NCI-H226 (cell line): ENCODE measurements at regions not wholly inside any gene's neighbourhood (a gene's known extent, or its start where the extent isn't known, plus 50 kb on each side); places are given as distances from the start of the nearest gene placed in this dataset.

Experiments used
- DNase-seq: peaks from one replicate; pipeline ENCODE4 v3.0.0-alpha.2; 2015

DNA sequence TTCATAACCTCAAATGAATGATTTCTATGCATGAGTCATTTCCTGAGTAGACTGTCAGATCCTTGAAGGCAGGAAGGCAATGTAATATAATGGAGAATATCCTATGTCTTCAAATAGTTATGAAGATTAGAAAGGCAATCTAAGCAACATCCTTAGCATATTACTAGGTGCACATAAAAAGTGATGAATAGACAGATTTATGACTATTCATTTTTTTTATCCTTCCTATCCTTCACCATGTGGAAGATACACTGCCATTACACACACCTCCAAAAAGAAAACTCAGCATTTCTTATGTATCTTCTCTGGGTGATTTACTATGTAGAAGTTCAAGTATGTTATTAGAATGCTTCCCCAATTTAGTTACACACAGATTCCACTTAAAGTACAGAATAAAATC is 126.4 kb upstream of the MAF start:
- no peak for DNase-seq

DNA sequence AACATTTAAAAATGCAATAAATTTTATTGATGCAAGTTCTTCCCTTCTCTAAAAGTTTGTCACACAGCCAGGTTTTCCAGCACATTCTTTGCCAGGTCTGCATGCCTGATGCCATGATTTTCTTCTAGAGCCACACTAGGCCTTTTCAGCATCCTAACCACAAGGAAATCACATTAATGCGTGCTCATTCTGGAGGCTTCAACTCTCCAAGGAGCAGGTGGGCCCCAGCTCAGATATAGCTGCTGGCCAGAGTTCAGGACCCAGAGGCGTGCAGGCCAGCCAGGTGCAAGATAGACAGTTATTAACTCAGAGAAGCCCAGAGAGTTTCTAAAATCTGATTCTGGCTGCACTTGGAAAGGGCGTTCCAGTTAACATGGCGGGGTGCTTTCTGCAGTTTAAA is 124.5 kb upstream of the MAF start:
- DNase-seq, result no peak

DNA sequence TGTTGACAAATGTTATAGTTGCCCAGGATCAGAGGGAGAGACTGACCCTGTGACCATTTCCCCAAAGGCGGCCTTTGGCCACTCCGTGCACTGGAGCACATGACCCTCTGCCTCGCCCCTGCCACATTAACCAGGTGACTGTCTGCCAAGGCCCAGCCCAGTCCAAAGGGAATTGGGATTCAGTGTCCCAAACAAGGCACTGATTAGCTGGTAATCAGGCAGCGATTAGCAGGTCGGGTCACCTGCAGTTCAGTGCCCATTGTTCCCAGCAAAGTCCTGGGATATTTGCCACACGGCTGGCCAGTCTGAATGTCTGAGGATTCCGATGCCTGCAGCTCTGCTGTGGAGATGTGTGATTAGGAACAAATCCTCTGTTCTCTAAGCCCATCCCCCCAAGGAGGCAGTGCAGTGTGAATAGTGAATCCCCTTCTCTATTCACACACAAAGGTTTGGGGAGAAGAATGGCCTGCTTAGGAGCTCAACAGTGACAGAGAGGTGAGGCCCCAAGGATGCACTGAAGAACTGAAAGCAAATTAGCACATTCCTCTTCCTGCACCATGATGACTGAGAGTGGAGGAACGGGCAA is 123.1 kb upstream of the MAF start:
- no peak for DNase-seq

DNA sequence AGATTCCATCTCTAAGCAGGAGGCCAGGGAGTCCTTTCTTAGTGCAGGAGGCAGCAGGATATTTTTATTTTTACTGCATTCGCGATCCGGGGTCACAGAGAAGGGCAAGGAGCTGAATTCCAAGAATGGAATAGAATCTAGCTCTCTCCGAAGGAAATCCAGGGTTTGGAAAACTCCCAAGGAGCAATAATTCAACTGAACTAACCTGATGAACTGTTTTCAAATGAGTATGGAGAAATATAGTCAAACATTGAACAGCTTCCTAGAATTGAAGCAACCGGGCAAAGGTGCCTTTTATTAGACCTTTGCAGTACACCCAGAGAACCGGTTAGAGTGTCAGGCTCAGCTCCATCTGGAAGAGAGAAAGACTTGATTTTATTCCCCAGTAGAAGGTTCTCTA is 120.7 kb upstream of the MAF start:
- no peak for DNase-seq

DNA sequence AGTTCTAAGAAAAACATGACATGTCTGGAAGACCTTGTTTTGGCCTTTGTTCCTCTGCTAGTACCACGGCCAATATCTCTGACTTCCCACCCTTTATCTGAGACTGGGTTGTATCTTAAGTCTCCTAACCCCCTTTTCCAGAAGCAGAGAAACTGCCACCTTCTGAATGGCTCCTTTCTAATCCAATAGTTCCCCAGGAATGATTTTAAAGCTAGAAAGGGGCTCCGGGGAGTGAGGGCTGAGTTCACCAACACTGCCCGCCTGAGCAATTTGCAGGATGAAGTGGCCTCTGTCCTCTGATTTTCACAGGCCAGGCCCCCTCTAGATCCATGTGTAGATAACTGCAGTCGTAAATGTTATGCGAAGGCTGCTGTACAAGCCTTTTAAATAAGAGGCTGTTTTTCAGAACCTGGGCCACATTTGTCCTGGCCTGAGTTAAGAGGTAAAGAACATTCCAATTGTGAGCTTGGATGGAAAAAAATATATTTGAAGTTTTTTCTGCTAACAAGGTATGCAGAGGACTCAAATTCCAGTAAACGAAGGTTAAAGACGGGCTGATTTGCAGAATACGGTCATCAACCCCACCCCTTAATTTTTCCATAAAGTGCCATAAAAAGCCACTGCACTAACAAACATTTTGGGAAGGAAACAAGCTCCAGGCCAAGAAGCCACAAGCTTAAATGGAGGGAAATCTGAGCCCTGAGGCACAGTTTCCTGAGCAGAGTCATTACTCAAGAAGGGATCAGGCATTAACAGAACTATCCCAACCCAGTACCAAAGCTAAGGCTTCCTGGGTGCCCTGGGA is 117.0 kb upstream of the MAF start:
- no peak for DNase-seq

DNA sequence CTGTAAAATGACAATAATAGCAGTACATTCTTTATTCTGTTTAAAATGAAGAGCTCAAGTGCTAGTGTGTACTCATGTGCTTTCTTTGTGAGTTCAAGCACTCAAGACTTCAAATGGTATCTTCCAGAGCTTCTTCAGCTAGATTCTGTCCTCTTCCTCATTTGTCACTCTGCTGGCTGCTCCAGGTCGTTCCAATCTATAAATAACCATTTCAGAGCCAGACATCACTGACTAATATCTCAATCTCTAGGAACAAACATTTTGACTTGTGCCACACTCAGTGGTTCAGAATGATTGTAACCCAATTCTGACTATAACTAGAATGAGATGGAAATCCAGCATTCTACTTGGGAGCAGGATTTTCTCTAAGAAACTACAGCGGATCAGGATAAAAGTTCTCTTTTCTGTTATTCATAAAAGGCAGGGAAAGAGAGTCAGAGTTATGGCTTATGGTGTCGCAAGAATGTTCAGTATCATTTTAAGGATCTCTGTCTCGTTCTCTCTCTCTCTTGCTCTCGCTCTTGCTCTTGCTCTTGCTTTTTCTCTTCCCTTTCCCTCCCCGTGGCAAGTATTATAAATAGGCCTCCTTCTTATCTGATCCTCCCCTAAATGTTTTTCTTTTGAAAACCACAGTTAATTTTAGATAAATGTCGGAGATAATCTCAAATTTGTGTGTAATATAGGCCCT is 116.3 kb upstream of the MAF start:
- no peak for DNase-seq

DNA sequence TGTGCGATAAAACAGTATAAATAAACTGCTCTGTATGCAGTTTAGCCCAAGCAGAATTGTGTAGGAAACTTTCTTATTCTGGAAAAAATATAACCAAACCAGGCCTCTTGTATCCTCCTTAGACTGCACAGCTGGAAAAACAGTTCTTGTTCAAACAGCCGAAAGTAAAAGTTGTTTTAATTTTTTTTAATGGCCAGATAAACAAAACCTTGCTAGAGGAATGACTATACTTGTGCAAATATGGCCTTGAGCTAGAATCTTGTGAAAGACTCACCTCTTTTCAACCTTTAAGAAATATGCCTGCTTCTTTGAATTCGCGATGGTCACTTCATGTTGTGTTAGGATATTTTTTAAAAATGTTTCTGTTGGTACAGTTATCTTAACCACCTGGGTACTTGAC is 114.5 kb upstream of the MAF start:
- no peak for DNase-seq

DNA sequence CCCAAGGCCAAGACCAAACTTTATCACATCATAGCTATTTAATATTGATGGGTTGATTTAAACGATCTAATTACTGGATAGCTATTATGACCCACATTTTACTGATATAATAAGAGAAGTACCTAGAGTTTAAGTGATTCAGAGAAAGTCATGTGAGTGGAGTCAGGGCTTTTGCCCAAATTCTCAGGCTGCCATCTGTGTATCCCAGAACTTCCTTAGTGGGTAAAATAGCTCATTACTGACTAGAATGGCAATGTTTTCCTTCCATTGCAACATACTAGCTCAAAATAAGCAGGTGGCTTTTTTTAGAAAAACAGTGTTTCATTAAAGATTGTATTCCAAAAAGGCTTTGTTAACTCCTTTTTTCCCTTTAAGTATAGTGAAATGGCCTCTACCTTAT is 113.9 kb upstream of the MAF start:
- DNase-seq, result no peak

DNA sequence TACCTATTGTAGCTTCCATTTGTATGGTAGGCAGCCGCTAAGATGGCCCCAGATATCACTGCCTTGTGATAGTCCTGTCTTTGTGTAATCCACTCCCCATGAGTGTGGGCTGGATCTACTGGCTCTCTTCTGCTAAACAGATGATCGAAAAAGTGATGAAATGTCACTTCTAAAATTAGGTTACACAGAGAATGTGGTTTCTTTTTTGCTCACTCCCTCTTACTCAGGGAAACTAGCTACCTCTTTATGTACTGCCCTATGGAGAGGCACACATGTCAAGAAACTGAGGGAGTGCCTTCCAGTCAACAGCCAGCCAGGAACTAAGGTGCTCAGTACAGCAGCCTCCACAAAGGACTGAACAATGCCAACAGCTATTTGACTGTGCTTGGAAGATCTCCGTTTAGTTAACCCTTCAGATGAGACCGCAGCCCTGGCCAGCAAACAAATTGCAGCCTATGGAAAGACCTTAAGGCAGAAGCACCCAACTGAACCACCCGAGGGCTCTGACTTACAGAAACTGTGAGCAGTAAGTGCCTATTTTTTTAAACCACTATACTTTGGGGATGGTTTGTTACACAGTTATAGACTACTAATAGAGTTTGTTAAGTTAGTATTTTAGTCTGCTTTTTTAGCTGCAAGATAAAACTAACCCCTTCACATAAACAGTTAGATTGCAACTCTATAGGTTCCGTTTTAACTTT is 113.2 kb upstream of the MAF start:
- no peak for DNase-seq

DNA sequence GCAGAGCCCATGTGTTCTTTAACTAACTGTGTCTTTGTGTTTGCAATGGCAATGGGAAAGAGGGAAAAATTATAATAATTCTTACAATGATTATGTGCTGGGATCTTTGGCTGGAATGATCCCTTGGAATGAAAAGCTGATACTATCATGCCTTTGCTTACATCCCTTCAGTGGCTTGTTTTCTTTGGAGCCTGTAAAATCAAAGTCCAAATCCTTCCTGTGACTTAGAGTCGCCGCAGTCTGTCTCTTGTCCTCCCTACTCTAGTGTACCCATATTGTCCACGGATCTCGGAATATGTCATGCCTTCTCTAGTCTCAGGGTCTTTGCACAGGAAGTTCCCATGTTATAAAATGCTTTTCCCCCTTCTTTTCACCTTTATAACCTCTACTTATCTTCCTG is 111.7 kb upstream of the MAF start:
- no peak for DNase-seq

DNA sequence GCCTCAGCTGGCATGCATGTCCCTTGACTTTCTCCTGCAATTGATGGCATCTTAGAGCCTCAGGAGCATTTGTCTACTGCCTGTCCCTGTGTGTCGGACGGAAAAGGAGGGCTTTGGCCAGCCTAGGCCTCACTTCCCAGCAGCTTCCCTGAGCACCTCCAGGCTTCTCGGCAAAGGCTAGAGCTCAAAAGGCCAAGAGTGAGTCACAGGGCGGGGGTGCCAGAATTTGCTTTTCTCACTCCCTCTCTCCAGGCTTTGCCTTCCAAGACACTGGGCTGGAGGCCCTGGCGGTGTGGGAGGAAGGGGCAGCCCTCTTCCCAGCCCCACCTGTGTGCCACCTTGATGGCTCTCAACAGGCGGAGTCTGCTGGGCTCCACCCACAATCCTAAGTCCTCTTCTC is 107.3 kb upstream of the MAF start:
- no peak for DNase-seq

DNA sequence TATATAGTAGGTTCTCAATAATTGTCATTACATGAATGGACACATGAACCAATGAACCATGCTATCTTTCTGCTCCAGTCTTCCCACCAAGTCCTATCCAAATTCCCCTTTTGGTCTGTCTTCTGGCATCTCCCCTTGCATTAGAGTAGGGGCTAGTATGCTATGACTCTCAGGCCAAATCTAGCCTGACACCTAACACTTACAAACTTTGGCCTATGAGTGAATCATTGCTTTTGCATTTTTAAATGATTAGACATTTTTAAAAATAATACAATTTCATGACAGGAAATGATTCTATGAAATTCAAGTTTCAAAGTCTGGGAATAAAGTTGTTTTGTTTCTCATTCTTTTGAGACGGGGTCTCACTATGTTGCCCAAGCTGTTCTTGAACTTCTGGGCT is 102.5 kb upstream of the MAF start:
- DNase-seq, result no peak

DNA sequence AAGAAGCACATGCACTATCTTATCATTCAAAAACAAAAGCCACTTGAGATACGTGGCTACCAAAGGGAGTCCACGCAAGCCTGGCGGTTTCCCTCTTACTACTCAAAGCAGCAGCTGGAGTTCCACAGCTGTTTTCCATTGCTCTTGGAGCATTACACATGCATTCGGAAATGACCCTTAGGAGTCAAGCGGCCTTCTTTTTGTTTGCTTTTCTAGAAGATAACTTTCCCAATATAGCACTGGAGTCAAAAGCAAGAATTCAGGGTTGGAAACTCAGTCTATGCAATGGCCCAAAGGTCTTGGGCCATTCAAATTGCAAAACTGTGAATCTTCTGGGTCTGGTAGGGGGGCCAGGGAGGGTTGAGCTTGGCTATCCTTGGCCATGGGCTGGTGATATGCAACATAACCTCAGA is 97.8 kb upstream of the MAF start:
- DNase-seq, result no peak

DNA sequence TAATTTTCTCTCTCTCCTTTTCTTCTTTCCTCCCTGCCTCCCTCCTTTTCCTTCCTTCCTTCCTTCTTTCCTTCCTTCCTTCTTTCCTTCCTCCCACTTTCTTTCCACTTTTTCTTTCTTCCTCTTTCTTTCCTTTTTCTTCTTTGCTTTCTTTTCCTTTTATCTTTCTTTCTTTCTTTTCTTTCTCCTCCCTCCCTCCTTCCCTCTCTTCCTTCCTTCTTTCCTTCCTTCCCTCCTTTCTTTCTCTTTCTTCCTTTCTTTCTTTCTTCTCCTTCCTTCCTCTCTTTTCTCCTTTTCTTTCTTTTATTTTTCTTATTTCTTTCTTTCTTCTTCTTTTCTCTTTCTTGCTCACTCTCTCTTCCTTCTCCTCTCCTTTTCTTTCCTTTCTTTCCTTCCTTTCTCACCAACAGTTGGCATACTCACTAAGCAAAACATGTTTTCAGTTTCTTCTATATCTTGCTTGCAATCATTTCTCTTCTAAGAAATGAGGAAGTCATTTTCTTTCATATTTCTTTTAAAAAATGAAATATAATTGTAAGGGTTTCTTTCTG is 97.1 kb upstream of the MAF start:
- DNase-seq, result no peak

DNA sequence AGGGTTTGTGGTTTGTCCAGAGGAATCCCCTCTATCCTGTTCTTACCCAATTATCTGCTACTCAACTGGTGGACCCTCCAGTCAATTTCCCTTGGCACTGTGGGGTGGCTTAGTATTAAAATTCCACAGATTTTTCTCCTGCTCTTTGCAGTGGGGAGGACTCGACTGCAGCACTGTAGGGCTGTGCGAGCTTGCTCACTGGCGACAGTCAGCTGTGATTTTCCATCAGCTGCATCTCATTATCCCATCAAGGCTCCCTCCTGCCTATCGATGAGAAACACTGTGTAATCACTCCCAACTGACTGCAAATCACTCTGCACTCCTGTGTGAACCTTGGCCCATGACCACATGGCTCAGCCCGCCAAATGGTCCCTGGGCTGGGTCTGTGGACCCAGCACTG is 90.5 kb upstream of the MAF start:
- DNase-seq, result no peak

DNA sequence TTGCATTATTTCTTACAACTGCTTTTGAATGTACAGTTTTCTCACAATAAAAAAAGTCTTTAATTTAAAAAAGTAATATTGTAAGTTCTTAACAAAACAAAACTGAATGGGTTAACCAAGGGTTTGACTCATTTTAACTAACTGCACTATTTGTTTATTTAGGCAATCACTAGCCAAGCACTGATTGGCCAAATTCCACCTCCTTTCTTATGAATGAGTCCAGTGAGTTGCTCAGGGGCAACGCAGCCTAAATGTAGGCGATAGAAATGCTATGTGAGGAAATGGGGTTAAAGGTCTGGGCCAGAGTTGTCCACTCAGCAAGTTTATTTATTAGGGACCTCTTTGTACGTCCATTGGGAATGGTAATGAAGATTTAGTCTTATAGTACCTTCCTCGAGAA is 89.6 kb upstream of the MAF start:
- no peak for DNase-seq

DNA sequence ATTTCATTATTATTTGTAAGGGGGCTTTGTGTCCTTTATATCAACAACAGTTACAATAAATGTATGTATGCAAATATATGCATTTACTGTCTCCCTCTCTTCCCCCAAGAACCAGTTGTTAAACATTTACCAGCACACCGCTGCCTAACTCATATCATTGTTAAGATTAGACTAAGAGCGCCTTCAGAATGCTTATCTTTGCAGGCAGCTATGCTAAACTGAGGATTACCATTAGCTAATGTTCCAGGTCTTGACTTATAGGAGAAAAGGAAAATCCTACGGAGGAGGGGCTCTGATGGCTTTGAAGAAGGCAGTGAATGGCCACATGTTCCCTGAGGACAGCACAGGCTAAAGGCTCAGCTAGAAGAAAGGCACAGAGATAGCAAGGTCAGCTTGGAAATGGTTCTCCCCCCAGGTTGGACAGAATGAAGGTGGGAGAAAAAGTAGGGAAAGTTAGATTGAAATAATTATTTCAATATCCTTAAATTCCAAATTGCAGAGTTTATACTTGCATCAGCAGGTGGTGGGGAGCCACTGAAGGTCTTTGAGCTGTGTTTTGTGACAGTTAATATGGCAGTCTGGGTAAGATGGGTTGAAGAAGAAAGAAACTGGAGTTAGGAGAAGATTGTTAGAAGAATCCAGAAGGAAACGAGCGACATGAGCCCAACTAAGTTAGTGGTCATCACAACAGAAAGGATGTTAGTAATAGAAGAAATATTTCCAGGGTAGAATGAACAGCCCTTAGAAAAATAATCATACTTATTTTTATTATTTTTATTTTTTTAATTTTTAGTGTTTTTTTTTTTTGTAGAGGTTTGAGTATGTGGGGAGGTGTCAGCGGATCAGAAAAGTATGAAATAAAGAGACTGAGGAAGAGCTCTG is 87.0 kb upstream of the MAF start:
- DNase-seq, result no peak

DNA sequence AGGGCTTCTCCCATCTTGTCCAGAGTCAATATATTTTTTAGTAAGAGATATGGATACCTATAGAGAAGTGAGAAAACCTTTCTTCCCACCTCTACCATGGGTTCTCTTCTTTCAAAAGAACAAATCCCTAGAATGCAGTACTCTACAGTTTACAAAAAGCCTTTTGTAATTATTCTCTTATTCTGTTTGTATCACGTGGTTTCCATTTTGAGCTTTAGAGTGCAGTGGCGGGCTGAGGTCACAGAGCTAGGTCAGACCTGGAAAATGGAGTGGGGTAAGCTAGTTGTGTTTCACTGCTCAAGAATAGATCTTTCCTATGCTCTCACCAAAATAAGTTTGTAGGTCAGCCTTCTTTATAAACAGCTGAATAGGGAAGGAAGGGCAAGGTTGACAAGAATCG is 85.3 kb upstream of the MAF start:
- no peak for DNase-seq

DNA sequence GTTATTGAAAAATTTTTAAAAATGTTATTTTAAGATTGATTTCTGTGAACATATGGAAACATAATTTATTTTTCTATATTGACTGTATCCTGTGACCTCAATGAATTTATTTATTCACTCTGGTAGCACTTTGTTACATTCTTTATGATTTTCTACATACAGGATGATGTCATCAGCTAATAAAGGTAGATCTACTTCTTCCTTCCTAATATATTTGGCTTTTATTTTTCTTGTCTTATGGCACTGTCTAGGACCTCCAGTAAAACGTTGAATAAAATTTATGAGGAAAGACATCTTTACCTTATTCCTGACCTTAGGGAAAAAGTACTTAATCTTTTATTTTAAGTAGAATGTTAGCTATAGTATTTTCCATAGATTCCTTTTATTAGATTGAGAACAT is 78.8 kb upstream of the MAF start:
- DNase-seq, result no peak

DNA sequence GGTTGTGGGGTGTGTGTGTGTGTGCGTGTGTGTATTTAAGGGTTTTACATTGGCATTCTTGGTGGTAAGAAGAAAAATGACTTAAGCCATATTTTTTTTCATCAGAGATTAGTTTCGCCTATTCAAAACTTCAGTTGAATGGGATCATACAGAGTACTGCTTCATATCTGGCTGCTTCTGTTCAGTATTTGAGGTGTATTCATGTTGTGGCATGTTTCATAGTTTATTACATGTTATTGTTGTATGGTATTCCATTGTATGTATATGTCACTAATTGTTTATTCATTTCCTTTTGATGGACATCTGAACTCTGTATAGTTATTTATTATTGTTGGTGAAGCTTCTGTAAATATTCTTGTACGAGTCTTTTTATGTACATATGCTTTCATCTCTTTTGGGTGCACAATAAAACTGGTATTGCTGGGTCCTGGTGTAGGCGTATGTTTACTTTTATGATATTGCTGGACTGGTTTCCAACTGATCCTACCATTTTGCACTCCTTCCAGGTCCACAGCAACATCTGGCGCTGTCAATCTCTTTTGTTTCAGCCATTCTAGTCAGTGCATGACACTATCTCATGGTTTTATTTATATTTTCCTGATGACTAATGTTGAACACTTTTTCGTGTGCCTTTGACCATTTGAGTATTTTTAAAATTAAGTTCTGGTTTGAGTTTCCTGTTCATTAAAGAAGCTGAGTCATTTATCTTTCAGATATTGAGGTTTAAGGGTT is 77.4 kb upstream of the MAF start:
- DNase-seq, result no peak

DNA sequence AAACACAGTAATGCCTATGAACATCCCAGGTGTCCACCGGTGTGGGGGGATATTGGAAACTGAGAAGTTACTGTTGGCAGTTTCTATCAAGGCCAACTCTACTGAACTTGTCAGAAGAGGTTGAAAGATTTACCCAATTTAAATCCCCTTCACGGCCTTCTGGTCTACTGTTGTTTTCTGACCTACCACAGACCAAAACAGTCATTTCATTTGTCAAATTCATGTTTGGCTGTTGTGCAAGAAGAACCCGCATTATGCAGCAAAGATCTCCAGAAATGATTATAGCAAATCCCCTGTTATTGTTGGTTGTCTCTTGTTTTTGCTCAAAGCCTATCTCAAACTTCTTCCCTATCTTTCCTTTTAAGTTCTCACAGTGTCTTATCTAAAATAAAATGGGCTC is 73.1 kb upstream of the MAF start:
- DNase-seq, result no peak

DNA sequence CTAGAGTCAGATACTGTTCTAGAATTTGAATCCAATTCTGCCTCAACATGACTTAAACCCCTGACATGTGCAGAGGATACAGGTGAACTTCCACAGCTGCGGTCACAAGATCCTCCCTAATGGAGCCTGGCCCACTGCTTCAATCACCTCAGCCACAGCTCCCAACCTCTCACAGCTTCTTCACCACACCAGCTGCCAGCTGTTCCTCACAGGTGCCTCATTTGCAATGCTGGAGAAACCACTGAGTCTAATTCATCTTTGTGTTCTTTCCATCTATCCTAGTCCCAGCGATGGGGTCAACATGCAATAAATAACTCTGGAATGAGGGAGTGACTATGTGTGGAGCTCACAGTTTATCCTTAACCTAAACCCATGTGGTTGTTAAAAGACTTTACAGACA is 72.0 kb upstream of the MAF start:
- no peak for DNase-seq
